Lower lobe of right lung (tissue), 2 donors: ENCODE measurements at regions not wholly inside any gene's neighbourhood (a gene's known extent, or its start where the extent isn't known, plus 50 kb on each side); places are given as distances from the start of the nearest gene placed in this dataset.

Experiments
- ATAC-seq, 2 donors: fragments of 200-7000 bp; cut with Tn5 transposase; one replicate each; pipeline ENCODE4 v1.9.1; 2020 to 2022; ENCODE audit warnings: mild to moderate bottlenecking in 2 of 2, moderate library complexity in 2 of 2
- DNase-seq: peaks from one replicate; pipeline ENCODE4 v3.0.0-alpha.2; 2020
- H3K27ac ChIP-seq: fragments of 200-600 bp; one replicate; pipeline ENCODE4 v1.8.0; 2022
- H3K27me3 ChIP-seq: fragments of 200-600 bp; one replicate; pipeline ENCODE4 v1.8.0; 2022; ENCODE audit warnings: low read depth
- H3K36me3 ChIP-seq: fragments of 200-600 bp; one replicate; pipeline ENCODE4 v1.8.0; 2022; ENCODE audit warnings: mild to moderate bottlenecking
- H3K4me1 ChIP-seq: fragments of 200-600 bp; one replicate; pipeline ENCODE4 v1.8.0; 2022
- H3K4me3 ChIP-seq: fragments of 200-600 bp; one replicate; pipeline ENCODE4 v1.8.0; 2022; ENCODE audit warnings: mild to moderate bottlenecking
- H3K9me3 ChIP-seq: fragments of 200-600 bp; one replicate; pipeline ENCODE4 v1.8.0; 2022
- CTCF ChIP-seq: fragments of 200-600 bp; IDR thresholded peaks from one replicate; pipeline ENCODE4 v1.8.0; 2022; ENCODE audit warnings: antibody characterized with exemption, mild to moderate bottlenecking
- intact Hi-C: fragments of 100-400 bp; cut with DNase I; formaldehyde crosslinking; loops from one replicate; pipeline ENCODE4 v1.11.0; 2022
- donor health status: DM: no; HTN: yes; CAD: no; lungs with severe emphysema.

- intact Hi-C loops, result no loop called here
- no peaks in the 10 kb centered on the region for H3K27me3 ChIP-seq
Observed at GRCh38 chr2:139622691-139623090, 842.5 kb upstream of the NXPH2 start.

GRCh38 chr2:139617747-139618146 is 837.6 kb upstream of the NXPH2 start:
- DNase-seq (no peak), ATAC-seq (no peak)
- no peak overlapping the region for H3K4me3 ChIP-seq
- H3K36me3 ChIP-seq, result no peaks in the 10 kb centered on the region
- peaks cover 3% of the 10 kb centered on the region for H3K9me3 ChIP-seq
- TF ChIP-seq CTCF, result no peak
- no peaks in the 10 kb centered on the region for H3K27me3 ChIP-seq
- H3K4me1 ChIP-seq, result no peaks in the 10 kb centered on the region
- no peak overlapping the region for H3K27ac ChIP-seq
- intact Hi-C loops, result no loop called here

More at GRCh38 chr2:139622691-139623090, 842.5 kb upstream of the NXPH2 start:
- Histone ChIP-seq H3K36me3 (no peaks in the 10 kb centered on the region), H3K27ac (no peak overlapping the region), H3K4me3 (no peak overlapping the region), H3K4me1 (no peaks in the 10 kb centered on the region), H3K9me3 (peaks cover 3% of the 10 kb centered on the region)
- ATAC-seq (no peak), DNase-seq (no peak)
- no peak for TF ChIP-seq CTCF

- intact Hi-C loops, result no loop called here
- DNase-seq (no peak), ATAC-seq (no peak)
- no peak overlapping the region for H3K27ac ChIP-seq
- no peak overlapping the region for H3K4me3 ChIP-seq
- H3K36me3 ChIP-seq, result no peaks in the 10 kb centered on the region
- no peaks in the 10 kb centered on the region for H3K27me3 ChIP-seq
- no peaks in the 10 kb centered on the region for H3K9me3 ChIP-seq
- no peaks in the 10 kb centered on the region for H3K4me1 ChIP-seq
- no peak for TF ChIP-seq CTCF
Observed at GRCh38 chr2:139613264-139613663, 833.1 kb upstream of the NXPH2 start.

- Histone ChIP-seq H3K27ac (no peak overlapping the region), H3K27me3 (no peaks in the 10 kb centered on the region), H3K36me3 (no peaks in the 10 kb centered on the region), H3K4me3 (no peak overlapping the region), H3K9me3 (no peaks in the 10 kb centered on the region), H3K4me1 (no peaks in the 10 kb centered on the region)
- no peak for TF ChIP-seq CTCF
- ATAC-seq, result no peak
- intact Hi-C loops, result no loop called here
- DNase-seq, result no peak
Observed at GRCh38 chr2:139610512-139610911, 830.3 kb upstream of the NXPH2 start.

GRCh38 chr2:139609109-139609508 is 828.9 kb upstream of the NXPH2 start:
- Histone ChIP-seq H3K27ac (no peak overlapping the region), H3K4me3 (no peak overlapping the region), H3K36me3 (no peaks in the 10 kb centered on the region), H3K4me1 (no peaks in the 10 kb centered on the region), H3K9me3 (no peaks in the 10 kb centered on the region), H3K27me3 (no peaks in the 10 kb centered on the region)
- TF ChIP-seq CTCF, result no peak
- DNase-seq, result no peak
- intact Hi-C loops, result no loop called here
- ATAC-seq, result no peak

GRCh38 chr2:139605668-139606067 is 825.5 kb upstream of the NXPH2 start:
- no peaks in the 10 kb centered on the region for H3K4me1 ChIP-seq
- no peak for ATAC-seq
- no peaks in the 10 kb centered on the region for H3K36me3 ChIP-seq
- H3K9me3 ChIP-seq, result no peaks in the 10 kb centered on the region
- intact Hi-C loops, result no loop called here
- H3K4me3 ChIP-seq, result no peak overlapping the region
- TF ChIP-seq CTCF, result no peak
- no peaks in the 10 kb centered on the region for H3K27me3 ChIP-seq
- H3K27ac ChIP-seq, result no peak overlapping the region
- DNase-seq, result no peak
